GM18907 (cell line): ENCODE measurements at regions not wholly inside any gene's neighbourhood (a gene's known extent, or its start where the extent isn't known, plus 50 kb on each side); places are given as distances from the start of the nearest gene placed in this dataset.
A peak's percentile ranks its signal among the peaks of the same experiment; 100 is the strongest.
"Not testable (repeated sequence)": the region's sequence is repeated elsewhere in the genome, so short reads cannot be mapped to it uniquely, and the experiment has no call there.

Experiments used
- ATAC-seq: cut with Tn5 transposase; IDR thresholded peaks from one replicate; pipeline ENCODE4 v1.9.1; 2021; ENCODE audit warnings: mild to moderate bottlenecking, moderate library complexity; ENCODE audit not compliant: unreplicated experiment

- no peak for ATAC-seq
Observed at GRCh38 chr2:161048317-161048716, 111.9 kb upstream of the TANK start.

- ATAC-seq = no peak
Observed at GRCh38 chr2:161049559-161049958, 110.7 kb upstream of the TANK start.

- ATAC-seq = no peak
Observed at GRCh38 chr2:161052214-161052613, 108.0 kb upstream of the TANK start.

- ATAC-seq = no peak
Observed at GRCh38 chr2:161055289-161055688, 104.9 kb upstream of the TANK start.

GRCh38 chr2:161059388-161059787 is 100.8 kb upstream of the TANK start:
- ATAC-seq = no peak

- no peak for ATAC-seq
Observed at GRCh38 chr2:161061786-161062185, 98.4 kb upstream of the TANK start.

GRCh38 chr2:161063157-161063945 is 96.9 kb upstream of the TANK start:
- peak; percentile 95 for ATAC-seq

GRCh38 chr2:161063946-161064306 is 96.3 kb upstream of the TANK start:
- ATAC-seq = peak; percentile 49

- ATAC-seq = no peak
Observed at GRCh38 chr2:161067846-161068350, 92.3 kb upstream of the TANK start.

GRCh38 chr2:161068670-161069069 is 91.6 kb upstream of the TANK start:
- ATAC-seq = no peak

GRCh38 chr2:161070693-161071479 is 89.3 kb upstream of the TANK start:
- no peak for ATAC-seq

GRCh38 chr2:161072436-161072835 is 87.8 kb upstream of the TANK start:
- ATAC-seq = not testable (repeated sequence)

GRCh38 chr2:161075701-161076100 is 84.5 kb upstream of the TANK start:
- no peak for ATAC-seq

GRCh38 chr2:161076936-161077335 is 83.3 kb upstream of the TANK start:
- no peak for ATAC-seq

- peak; percentile 90 for ATAC-seq
Observed at GRCh38 chr2:161077367-161078210, 82.6 kb upstream of the TANK start.

- no peak for ATAC-seq
Observed at GRCh38 chr2:161078211-161078539, 82.1 kb upstream of the TANK start.

GRCh38 chr2:161085149-161085548 is 75.1 kb upstream of the TANK start:
- no peak for ATAC-seq

- peak; percentile 86 for ATAC-seq
Observed at GRCh38 chr2:161088658-161089350, 71.4 kb upstream of the TANK start.

GRCh38 chr2:161090411-161090810 is 69.8 kb upstream of the TANK start:
- ATAC-seq = peak; percentile 57

- ATAC-seq = no peak
Observed at GRCh38 chr2:161095314-161095713, 64.9 kb upstream of the TANK start.

GRCh38 chr2:161096336-161096735 is 63.9 kb upstream of the TANK start:
- no peak for ATAC-seq
